Prostate gland (tissue), 2 donors: ENCODE measurements at regions not wholly inside any gene's neighbourhood (a gene's known extent, or its start where the extent isn't known, plus 50 kb on each side); places are given as distances from the start of the nearest gene placed in this dataset.
"Not testable (repeated sequence)": the region's sequence is repeated elsewhere in the genome, so short reads cannot be mapped to it uniquely, and the experiment has no call there.

ENCODE experiments used
- DNase-seq: peaks from one replicate; pipeline ENCODE4 v3.0.0-alpha.2; 2019; ENCODE audit warnings: low spot score
- H3K27ac ChIP-seq, 2 donors: fragments of 200-600 bp; sonication (generic); 2 replicates each; pipeline ENCODE4 v1.5.1; 2017 to 2019
- H3K27me3 ChIP-seq: fragments of 200-600 bp; sonication (generic); replicated peaks from 2 replicates; pipeline ENCODE4 v1.5.1; 2019; ENCODE audit not compliant: insufficient read depth
- H3K36me3 ChIP-seq, 2 donors: fragments of 200-600 bp; sonication (generic); 1 replicate in 1 of 2; 2 replicates in 1 of 2; pipeline versions ENCODE4 v1.5.1 to v1.8.1; 2017 to 2019
- H3K4me1 ChIP-seq: fragments of 200-600 bp; sonication (generic); replicated peaks from 2 replicates; pipeline ENCODE4 v1.5.1; 2019
- H3K4me3 ChIP-seq, 2 donors: fragments of 200-600 bp; sonication (generic); 2 replicates each; pipeline ENCODE4 v1.5.1; 2017 to 2019
- H3K9me3 ChIP-seq: fragments of 200-600 bp; sonication (generic); 2 replicates; pipeline ENCODE4 v1.5.1; 2017
- CTCF ChIP-seq, 4 experiments: fragments of 200-600 bp in 2 of 4; fragments of 450-650 bp in 2 of 4; sonication (generic) in 2 of 4; IDR thresholded peaks; 1 replicate in 3 of 4; 2 replicates in 1 of 4; pipeline ENCODE4 v1.5.1; 2016 to 2019; ENCODE audit warnings: antibody characterized with exemption in 4 of 4, mild to moderate bottlenecking in 2 of 4, moderate library complexity in 2 of 4
- POLR2A ChIP-seq: fragments of 450-650 bp; IDR thresholded peaks from one replicate; pipeline ENCODE4 v1.6.1; 2016; ENCODE audit warnings: antibody characterized with exemption, mild to moderate bottlenecking
- POLR2AphosphoS5 ChIP-seq: sonication (generic); formaldehyde crosslinking; IDR thresholded peaks from one replicate; pipeline ENCODE4 v1.6.1; 2017; ENCODE audit warnings: antibody characterized with exemption
- WGBS: methylation state at CpG from one replicate; pipeline ENCODE4 v1.1.5; 2018; 5-methylcytosine and 5-hydroxymethylcytosine counted together
- intact Hi-C: fragments of 100-400 bp; cut with DNase I; formaldehyde crosslinking; loops from one replicate; pipeline ENCODE4 v1.14.2; 2022
- small RNA-seq, 2 donors: library from RNA; depleted of rRNA; stranded (forward); fragments of <200 nt; gene quantifications; one replicate each; pipeline ENCODE3, GENCODE V24; 2016

- Histone ChIP-seq H3K27ac (no peak overlapping the region), H3K36me3 (no peaks in the 10 kb centered on the region), H3K4me3 (no peak overlapping the region), H3K9me3 (no peaks in the 10 kb centered on the region), H3K4me1 (no peaks in the 10 kb centered on the region), H3K27me3 (peaks cover 3% of the 10 kb centered on the region)
- TF ChIP-seq POLR2AphosphoS5 (no peak), POLR2A (no peak), CTCF (IDR thresholded peaks at IDR 0.05) (no peak)
- intact Hi-C loops, result no loop called here
- no peak for DNase-seq
- 48% methylated on average over 14 of the region's 14 CpGs for WGBS
These were observed 52.9 kb upstream of the UNC93A start for GRCh38 chr6:167238146-167238693.

- WGBS, result 89% methylated on average over 11 of the region's 12 CpGs
- DNase-seq, result no peak
- H3K4me1 ChIP-seq, result no peaks in the 10 kb centered on the region
- no peaks in the 10 kb centered on the region for H3K36me3 ChIP-seq
- no peaks in the 10 kb centered on the region for H3K9me3 ChIP-seq
- peaks cover 3% of the 10 kb centered on the region for H3K27me3 ChIP-seq
- H3K4me3 ChIP-seq, result no peak overlapping the region
- intact Hi-C loops, result no loop called here
- TF ChIP-seq CTCF (IDR thresholded peaks at IDR 0.05) (no peak), POLR2AphosphoS5 (no peak), POLR2A (no peak)
- no peak overlapping the region for H3K27ac ChIP-seq
These were observed 52.2 kb upstream of the UNC93A start for GRCh38 chr6:167238694-167239467.

- 78% methylated on average over 2 of the region's 2 CpGs for WGBS
- DNase-seq, H3K36me3 ChIP-seq, H3K4me3 ChIP-seq, H3K27ac ChIP-seq, H3K27me3 ChIP-seq, H3K4me1 ChIP-seq, H3K9me3 ChIP-seq, intact Hi-C loops: not testable (repeated sequence)
These were observed 51.6 kb upstream of the UNC93A start for GRCh38 chr6:167239470-167239869.

DNA sequence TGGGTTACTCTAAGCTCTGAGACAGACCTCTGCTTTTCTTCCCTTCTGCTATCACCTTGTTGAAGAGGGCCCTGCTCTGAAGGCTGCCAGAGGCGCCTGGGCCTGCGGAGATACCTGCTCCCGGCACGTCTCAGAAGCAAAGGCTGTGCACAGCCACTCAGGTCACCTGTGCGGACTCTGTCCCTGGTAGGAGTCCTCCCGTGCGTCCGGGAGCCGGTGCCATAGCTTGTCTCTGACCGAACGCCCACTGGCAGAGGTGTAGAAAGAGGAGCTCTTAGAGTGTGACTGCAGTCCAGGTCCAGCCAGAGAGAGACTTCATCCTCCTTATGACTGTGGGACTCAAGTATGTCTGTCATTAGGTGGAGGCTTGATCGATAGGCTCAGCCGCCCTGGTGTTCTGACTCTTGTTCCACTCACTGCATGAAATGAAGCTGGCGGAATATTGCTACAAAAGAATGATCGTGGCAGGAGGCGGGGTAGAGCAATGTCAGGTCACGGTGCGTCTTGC is 51.0 kb upstream of the UNC93A start:
- 97% methylated on average over 18 of the region's 18 CpGs for WGBS
- no peaks in the 10 kb centered on the region for H3K36me3 ChIP-seq
- no peaks in the 10 kb centered on the region for H3K4me1 ChIP-seq
- H3K27me3 ChIP-seq, result peaks cover 3% of the 10 kb centered on the region
- H3K27ac ChIP-seq, result no peak overlapping the region
- no peak for TF ChIP-seq CTCF (IDR thresholded peaks at IDR 0.05)
- TF ChIP-seq POLR2A, result no peak
- no peak for TF ChIP-seq POLR2AphosphoS5
- intact Hi-C loops, result no loop called here
- H3K9me3 ChIP-seq, result no peaks in the 10 kb centered on the region
- H3K4me3 ChIP-seq, result no peak overlapping the region
- DNase-seq, result no peak

Small RNA genes lying in the stretch of these regions (small RNA-seq; reads per million reads assigned to genes)
- 0 reads per million in 2 donors for gene AL353747.1
